GM19467 (cell line): ENCODE measurements at regions not wholly inside any gene's neighbourhood (a gene's known extent, or its start where the extent isn't known, plus 50 kb on each side); places are given as distances from the start of the nearest gene placed in this dataset.

Experiments
- ATAC-seq: cut with Tn5 transposase; IDR thresholded peaks from one replicate; pipeline ENCODE4 v1.9.1; 2021; ENCODE audit warnings: mild to moderate bottlenecking, moderate library complexity; ENCODE audit not compliant: unreplicated experiment

DNA sequence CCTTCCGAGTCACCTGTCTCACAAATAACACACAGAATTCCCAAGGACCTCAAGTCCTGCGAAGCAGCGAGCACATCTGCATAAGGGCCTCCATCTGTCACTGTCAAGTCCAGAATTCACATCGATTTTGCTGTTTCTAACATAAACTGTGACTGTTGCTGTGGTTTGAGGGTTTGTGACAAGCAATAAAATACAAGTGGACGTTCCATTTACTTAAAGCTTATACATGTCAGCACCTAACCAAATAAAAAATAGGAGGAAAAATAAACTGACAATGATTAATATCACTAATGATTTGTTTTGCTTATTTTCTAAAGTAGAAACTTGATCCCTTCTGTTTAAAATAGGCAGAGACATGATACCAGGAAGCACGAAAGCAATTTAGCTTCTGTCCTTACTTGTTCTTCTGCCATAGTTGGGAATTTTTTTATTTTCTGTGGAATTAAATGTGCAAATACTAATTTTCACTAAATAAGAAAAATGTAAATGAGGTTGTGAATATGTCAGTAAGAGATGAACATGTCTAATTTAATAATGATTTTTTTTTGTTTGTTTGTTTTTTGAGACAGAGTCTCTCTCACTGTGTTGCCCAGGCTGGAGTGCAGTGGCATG is 279.1 kb downstream of the FGF9 start:
- ATAC-seq: no peak

DNA sequence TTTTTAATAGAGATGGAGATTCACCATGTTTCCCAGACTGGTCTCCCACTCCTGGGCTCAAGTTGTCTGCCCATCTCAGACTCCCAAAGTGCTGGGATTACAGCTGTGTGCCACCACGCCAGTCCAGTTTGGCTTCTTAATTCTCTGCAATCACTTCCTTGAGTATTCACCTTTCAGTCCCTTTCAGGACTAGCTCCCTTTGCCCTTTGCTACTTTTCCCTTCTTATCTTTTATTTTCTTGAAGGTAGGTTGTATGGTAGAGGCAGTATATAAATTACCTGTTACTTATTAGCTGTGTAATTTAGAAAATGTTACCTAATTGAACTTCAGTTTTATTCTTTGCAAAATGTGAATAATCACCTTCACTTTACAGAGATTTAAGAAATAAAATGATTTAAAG is 285.8 kb downstream of the FGF9 start:
- no peak for ATAC-seq

DNA sequence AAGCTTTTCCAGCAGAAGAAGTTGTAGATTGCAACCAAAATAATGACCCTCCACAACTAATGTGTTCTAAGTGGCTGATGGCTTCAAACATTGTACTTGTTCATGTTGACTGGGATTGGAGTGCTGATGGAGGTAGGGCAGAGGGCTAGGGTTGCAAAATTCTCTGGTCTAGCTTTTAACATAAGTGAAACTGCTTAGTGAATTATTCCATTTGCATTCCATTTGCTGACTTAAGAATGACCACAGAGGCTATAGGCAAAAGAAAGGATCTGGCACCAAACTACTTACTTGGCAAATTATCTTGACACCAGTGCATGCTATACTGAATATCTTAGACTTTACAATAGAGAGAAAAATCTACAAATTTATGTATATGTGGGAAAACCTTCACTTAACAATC is 287.0 kb downstream of the FGF9 start:
- no peak for ATAC-seq

DNA sequence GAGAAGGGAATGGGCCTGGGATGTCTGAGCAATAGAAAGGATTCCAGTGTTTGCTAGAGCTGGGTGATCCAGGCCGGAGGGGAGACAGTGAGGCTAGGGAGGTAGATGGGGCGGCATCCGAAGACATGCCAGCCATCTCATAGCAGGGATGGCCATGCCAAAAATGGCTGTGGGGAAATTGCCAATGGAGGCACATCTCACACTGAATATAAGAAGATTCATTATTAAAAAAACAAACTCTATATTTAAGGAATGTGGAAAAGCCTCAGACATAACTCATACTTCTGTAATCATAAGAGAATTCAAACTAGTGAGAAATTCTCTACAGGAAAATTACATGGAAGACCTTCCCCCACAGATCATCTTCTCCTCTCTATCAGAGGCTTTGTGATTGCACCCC is 289.2 kb downstream of the FGF9 start:
- no peak for ATAC-seq

DNA sequence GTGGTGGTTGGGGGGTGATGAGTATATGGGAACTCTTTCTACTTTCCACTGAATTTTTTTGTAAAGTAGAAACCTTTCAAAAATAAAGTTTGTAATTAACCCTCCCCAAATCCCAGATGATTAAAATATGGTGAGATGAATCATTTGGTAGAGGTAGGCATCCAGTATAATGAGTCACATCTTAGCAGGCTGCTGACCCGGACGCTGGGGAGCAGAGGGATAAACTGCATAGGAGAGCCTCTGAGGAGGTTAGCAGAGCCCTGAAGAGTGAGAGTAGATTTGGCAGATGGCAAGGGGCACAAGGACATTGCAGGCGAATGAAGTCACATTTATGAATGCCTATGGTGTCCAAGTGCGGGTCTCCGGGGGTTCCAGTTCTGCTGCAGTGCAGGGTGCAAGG is 293.8 kb downstream of the FGF9 start:
- ATAC-seq: no peak

DNA sequence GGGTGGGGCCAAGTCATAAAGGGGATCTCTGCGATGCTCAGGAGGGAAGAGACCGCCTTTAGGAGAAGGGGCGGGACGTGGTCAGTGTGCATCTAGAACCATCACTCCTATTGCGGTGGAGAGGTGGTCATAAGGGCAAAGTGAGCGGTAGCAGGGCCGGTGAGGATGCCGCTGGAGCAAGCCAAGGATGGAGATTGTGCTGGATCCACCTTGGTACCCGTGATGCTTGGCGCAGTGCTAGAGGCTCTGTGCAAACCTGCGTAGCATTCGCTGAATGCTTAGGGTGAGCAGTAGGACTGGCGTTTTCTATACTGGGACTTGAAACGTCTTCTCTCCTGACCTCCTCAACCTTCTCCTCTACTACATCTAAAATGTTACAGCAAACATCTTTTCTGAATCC is 294.2 kb downstream of the FGF9 start:
- no peak for ATAC-seq

DNA sequence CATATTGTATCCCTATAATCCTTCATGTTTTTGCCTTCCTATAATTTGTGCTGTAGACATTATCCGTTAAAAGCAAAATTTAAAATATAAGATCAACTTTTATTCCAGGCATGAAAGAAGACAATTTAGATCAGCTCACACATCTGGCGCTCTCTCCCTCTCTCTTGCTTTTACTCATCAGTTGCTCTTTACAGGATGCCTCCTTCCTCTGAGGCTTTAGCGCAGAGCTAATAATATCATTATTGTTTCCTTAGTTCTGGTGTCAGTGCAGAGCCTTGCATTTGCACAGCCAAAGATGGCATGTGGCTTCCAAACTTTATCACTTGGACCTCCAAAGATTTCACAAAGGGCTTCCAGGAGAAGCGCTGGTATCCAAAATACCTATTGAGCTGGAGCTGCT is 295.1 kb downstream of the FGF9 start:
- no peak for ATAC-seq

DNA sequence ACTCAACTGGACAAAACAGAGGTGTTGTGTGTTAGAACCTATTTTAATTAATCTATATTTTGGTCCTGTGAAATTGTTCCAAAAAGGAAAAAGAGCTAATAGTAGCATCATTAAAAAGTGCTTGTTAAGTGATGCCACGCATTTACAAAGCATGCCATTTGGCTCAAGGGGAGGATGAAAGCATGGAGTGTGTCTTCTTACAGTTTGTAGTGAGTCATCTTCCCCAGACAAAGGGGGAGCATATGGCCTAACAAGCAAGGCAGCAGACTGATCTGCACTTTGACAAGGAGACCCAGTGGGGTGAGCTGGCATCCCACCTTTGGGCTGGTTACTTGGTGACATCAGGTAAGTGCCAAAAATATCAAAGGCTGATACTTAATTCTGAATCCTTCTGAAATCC is 297.0 kb downstream of the FGF9 start:
- ATAC-seq: no peak

DNA sequence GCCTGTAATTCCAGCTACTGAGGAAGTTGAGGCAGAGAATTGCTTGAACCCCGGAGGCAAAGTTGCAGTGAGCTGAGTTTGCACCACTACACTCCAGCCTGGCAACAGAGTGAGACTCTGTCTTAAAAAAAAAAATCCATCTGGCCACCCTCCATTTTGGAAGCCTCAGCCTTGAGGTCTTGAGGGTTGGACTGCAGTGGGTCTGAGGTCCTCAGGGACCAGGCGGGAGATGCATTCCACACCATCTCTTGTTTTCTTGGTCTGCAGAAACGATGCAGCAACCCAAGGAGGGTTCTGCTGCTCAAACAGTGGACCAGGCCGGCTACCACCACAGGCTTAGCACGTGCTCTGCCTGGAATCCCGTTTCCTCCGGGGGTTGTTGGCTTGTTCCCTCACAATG is 299.3 kb downstream of the FGF9 start:
- no peak for ATAC-seq

DNA sequence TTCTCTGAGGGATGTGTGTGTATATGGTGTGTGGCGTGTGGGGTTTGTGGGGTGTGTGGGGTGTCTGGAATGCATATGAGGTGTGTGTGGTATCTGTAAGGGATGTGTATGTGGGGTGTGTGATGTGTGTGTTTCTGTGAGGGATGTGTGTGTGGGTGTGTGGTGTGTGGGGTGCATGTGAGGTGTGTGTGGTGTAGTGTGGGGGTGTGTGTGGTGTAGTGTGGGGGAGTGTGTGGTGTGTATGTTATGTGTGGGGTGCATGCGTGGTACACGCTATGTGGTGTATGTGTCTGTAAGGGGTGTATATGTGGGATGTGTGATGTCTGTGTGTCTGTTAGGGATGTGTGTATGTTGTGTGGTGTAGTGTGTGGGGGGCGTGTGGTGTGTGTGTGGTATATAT is 300.0 kb downstream of the FGF9 start:
- ATAC-seq: no peak

DNA sequence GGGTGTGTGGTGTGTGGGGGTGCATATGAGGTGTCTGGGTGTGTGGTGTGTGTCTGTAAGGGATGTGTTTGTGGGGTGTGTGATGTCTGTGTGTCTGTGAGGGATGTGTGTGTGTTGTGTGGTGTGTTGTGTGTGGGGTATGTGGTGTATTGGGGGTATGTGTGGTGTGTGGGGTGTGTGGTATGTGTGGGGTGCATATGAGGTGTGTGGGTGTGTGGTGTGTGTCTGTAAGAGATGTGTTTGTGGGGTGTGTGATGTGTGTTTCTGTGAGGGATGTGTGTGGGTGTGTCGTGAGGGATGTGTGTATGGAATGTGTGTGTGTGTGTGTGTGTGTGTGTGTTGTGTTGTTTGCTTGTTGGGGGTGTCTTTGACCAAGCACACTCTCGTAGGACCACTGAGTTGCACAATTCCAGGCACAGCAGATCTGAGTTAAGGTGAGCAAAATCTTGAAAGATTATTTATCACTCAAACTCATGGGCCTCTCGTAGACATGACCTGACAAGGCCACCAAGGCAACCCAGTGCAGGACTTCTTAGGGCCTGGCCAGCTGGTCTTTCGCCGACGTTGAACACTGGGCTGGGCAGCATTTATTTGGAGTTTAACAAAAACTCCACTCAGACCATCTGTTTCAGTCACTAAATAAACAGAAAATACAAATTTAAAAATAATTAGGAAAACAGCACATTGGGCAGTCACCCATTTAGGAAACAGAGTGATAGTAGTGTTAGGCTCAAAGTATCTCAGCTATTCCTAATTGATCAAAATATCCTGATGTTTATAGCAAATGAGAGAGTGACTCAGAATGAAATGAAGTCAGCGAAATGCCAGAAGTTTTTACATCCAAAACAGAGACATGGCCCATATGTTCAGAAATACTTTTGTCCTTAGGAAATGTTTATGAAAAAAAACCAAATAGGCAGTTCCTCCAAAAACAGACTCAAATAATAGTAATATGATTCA is 301.1 kb downstream of the FGF9 start:
- no peak for ATAC-seq

DNA sequence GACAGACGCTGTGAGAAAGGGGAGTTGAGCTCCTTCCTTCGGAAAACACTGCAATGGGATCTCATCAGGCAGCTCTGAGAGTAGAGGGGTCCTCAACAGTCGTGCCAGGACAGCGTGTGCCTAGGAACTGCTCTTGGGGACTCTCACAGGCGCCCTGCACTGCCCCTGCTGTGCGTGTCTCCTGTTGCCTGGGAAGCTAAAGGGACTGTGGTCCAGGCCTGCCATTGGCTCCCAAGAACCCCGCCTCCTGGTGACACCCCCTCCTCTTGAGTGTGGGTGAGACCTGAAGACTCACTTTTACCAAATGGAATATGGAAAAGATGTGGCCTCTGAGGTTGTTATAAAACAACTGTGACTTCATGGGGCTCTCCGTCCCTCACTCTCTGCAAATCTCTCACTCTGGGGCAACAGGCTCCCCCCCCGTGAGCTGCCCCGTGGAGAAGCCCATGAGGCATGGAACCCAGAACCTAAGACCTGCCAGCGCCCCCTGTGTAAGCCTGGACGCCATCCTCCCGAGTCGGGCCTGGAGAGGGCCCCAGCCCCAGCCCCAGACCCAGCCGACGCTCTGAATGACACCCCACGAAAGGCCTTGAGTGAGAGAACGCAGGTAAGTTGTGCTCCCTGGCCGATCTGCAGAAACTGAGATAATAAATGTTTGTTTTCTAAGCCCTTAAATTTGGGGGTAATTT is 302.7 kb downstream of the FGF9 start:
- ATAC-seq: no peak

DNA sequence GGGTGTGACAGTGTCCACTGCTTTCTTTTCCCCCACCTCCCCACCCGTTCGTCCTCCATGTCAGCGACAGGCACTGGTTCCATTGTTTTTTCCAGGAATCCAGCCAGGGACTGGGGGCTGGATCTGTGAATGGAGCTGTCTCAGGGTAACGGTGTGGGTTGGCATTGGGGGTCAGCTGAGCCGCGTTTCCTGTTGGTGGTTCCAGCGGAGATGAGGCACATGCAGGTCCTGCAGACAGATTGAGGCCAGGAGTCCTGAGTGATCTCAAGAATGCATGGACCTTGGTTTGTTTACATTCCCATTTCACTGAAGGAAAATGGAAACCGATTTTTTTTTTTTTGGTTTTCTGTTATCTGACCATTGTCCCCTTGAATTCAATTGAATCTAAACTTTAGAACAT is 303.9 kb downstream of the FGF9 start:
- no peak for ATAC-seq

DNA sequence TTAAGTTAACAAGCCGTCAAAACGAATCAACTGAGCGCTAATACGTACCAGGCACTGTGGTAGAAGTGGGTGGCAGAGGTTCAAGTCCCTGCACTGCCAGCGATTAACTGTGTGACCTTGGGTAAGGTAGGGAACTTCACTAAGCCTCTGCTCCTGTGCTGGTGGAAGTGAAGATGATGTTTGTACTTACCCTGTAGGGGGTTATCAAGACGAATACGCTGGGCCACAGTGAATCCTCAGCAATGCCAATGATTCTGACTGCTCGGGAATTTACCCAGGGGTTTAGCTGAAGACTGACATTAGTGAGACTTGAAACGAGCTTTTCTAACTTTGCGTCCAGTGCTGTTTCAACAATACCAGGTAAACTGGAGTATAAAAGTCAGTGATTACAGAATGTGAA is 305.3 kb downstream of the FGF9 start:
- no peak for ATAC-seq

DNA sequence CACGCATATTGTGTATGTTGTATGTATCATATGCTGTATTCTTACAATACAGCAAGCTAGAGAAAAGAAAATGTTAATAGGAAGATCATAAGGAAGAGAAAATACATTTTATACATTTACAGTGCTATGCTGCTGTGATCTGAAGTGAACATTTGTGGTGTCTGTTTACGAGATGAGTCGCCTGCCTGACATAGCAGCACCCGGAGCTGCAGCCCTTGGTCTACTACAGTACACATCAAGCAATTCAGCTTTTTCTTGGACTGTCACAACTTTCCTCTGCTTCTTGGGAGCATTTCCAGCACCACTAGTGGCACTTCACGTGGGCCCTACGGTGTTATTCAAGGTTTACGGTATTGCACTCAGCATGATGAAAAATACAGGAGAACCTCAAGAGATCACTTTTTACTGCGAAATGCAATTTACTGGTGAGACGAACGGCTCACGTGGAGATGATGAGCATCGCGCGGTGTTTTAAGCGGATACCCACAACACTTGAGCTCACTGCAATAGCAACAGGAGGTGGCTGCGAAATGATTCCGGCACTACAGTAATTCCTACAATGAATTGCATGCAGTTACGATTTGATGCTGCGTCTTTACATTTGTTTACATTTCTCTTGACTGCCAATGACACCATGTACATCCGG is 308.4 kb downstream of the FGF9 start:
- ATAC-seq: no peak

DNA sequence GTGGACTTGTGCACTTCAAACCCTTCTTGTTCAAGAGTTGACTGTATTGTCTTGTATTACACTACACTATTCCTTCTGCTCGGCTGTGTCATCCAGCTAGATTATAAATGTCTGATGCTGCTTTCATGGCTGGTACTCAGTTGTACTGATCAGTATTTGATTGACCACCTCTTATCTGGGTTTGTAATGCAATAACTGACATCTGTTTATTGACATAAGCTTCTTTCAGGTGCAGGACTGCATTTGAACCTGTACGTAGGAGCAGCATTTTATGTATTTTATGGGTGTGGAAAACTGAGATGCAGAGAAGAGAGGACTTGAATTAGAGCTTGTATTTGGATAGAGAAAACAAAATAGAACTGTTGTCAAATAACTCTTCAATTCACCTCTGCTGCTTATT is 309.2 kb downstream of the FGF9 start:
- ATAC-seq: no peak

DNA sequence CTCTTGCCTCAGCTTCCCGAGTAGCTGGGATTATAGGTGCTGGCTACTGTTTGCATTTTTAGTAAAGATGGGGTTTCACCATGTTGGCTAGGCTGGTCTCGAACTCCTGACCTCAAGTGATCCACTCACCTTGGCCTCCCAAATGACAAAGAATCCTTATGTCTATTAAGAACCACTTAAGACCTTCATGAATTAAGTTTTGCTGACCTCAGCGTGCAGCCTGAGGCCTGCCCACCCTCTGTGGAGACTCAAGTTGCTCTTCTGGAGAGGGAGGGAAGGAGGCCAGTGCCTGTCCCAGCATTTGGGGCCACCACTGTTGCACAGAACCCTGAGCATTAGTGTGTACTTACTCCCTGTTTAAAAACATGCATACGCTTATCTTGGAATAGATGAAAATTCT is 313.3 kb downstream of the FGF9 start:
- ATAC-seq: no peak

DNA sequence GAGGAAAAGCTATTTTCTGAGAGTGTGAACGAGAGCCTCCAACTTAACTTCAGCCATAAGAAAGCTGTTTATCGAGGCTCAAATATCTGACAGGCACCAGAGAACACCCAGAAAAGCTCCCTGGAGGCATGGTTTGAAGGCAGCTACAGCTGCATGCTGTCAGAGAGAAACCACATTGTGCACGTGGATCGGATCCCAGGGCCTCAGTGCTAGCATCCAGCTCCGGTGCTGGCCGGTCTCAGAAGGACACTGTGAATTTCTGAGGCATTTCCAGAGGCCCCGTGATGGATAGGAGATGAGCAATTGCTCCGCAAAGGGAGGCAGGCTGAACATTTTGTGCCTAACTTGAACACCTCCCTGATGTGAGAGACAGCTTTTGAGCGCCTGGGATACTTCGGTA is 315.7 kb downstream of the FGF9 start:
- no peak for ATAC-seq

DNA sequence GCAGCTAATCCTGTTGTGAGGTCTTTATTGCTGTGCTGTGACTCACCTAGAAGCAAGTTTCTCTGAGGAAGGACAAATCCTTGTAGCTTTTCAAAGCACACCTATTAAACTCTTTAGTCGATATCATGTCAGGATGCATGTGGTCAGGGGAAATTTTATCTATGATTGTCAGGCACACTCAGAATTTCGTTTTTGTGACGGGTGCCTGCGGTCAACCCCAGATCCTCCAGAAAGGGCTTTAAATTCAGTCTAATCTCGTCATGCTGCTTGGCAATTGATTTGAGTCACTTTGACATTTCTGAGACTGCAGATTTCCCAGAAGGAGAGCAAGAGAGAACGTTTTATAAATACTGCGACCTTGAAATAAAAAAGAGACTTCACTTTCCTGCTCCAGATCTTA is 316.9 kb downstream of the FGF9 start:
- ATAC-seq: no peak

DNA sequence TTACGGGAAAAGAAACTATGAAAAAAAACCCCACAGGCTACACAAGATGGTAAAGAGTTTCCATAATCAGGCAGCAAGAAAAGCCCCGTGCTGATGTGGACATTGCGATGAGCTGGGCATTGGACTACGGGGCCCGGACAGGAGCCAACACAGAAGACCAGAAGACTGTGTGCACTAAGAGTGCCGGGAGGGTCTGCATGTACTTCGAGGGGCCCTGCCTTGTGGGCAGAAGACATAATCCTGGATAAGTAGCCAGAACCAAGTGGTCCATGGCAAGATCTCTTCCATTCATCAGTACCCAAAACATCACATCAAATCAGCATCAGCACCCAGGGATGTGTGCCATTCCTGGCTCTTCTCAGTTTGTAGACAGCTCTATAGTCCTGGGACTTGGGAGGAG is 317.8 kb downstream of the FGF9 start:
- no peak for ATAC-seq

DNA sequence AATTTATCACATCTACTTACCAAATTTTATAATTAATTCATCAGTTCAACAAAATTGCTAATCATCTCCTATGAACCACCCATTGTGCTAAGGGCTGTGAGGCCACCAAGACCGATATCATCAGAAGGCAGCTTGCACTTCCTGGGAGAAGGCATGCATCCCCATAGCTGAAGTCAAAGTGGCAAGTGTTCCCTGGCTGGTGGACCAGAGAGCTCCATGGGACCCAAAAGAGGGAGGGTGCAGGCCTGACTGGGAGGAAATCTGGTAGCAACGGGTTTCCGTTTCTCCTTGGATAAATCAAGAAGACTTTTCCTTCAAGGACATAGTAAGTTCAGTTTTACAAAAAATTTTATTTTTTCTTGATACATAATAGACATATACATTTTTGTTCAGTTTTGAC is 325.2 kb downstream of the FGF9 start:
- no peak for ATAC-seq

DNA sequence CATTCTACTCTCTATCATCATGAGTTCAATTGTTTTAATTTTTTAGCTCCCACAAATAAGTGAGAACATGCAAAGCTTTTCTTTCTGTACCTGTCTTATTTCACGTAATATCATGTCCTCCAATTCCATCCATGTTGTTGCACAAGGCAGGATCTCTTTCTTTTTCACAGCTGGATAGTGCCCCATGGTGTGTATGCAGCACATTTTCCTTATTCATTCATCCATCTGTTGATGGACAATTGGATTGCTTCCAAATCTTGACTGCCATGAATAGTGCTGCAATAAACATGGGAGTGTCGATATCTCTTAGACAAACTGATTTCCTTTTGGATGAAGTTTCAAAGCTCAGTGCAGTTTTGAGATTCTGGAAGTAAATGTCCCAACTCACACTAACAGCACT is 326.9 kb downstream of the FGF9 start:
- no peak for ATAC-seq
